Endothelial cell of umbilical vein (primary cell): ENCODE measurements at regions not wholly inside any gene's neighbourhood (a gene's known extent, or its start where the extent isn't known, plus 50 kb on each side); places are given as distances from the start of the nearest gene placed in this dataset.

Experiments used
- BruUV-seq: library from RNA; stranded (reverse); fragments of 400-500 nt; replicated peaks from 2 replicates; lab custom pipeline; 2021; lab: Mats Ljungman, UMichigan
- CTCF ChIA-PET: fragments of 300-600, 350-600 bp; sonication (Branson Sonifier 250); formaldehyde crosslinking; loops from one replicate; lab custom pipeline; 2021; ENCODE audit warnings: antibody characterized with exemption, inconsistent platforms; lab: Charles Lee
- POLR2A ChIA-PET: fragments of 300-600, 350-600 bp; sonication (Branson Sonifier 250); formaldehyde crosslinking; loops from one replicate; lab custom pipeline; 2021; ENCODE audit warnings: antibody characterized with exemption, inconsistent platforms; lab: Charles Lee
- DNase-seq: peaks from one replicate; pipeline ENCODE4 v3.0.0-alpha.2; 2011; ENCODE audit warnings: low read depth, low spot score
- FAIRE-seq: peaks from 2 replicates; lab custom pipeline; 2011; peaks lifted over from hg19 to GRCh38; lab: Jason Lieb, UNC
- H2AFZ ChIP-seq: 2 replicates; pipeline ENCODE4 v1.6.0; 2012; ENCODE audit warnings: low read depth, low read length, control low read depth, inconsistent platforms
- H3K27ac ChIP-seq: 2 replicates; pipeline ENCODE4 v1.5.1; 2011; ENCODE audit warnings: low read depth, mild to moderate bottlenecking, control low read depth, low read length, moderate library complexity; ENCODE audit not compliant: insufficient read depth
- H3K27me3 ChIP-seq, 2 experiments: 2 replicates each; pipeline versions ENCODE4 v1.6.0 to v1.6.1; 2011; ENCODE audit warnings: low read length in 2 of 2, mixed read lengths in 1 of 2; ENCODE audit not compliant: control insufficient read depth in 2 of 2, insufficient read depth in 2 of 2
- H3K36me3 ChIP-seq, 2 experiments: 2 replicates in 1 of 2; 3 replicates in 1 of 2; pipeline ENCODE4 v1.5.1; 2011; ENCODE audit warnings: low read length in 2 of 2, mild to moderate bottlenecking in 1 of 2, moderate library complexity in 1 of 2; ENCODE audit not compliant: control insufficient read depth in 2 of 2, insufficient read depth in 2 of 2; ENCODE audit errors: extremely low read depth in 1 of 2
- H3K4me1 ChIP-seq: 3 replicates; pipeline ENCODE4 v1.5.1; 2011; ENCODE audit warnings: mild to moderate bottlenecking, low read length; ENCODE audit not compliant: control insufficient read depth, insufficient read depth; ENCODE audit errors: extremely low read depth
- H3K4me2 ChIP-seq: 2 replicates; pipeline ENCODE4 v1.6.1; 2011; ENCODE audit warnings: low read length, control low read depth, mixed read lengths; ENCODE audit not compliant: insufficient read depth
- H3K4me3 ChIP-seq, 3 experiments: fragments of 200-600 bp in 1 of 3; sonication (generic), shearing (Covaris generic) in 1 of 3; replicated peaks in 1 of 3; 2 replicates each; pipeline ENCODE4 v1.5.1; 2011 to 2016; ENCODE audit warnings: control low read depth in 3 of 3, low read length in 3 of 3, mild to moderate bottlenecking in 2 of 3, inconsistent platforms in 1 of 3, low read depth in 1 of 3, moderate library complexity in 1 of 3; ENCODE audit not compliant: insufficient read depth in 1 of 3
- H3K79me2 ChIP-seq: 2 replicates; pipeline ENCODE4 v1.6.0; 2012; ENCODE audit warnings: low read length, inconsistent platforms; ENCODE audit not compliant: control insufficient read depth, insufficient read depth
- H3K9ac ChIP-seq: replicated peaks from 2 replicates; pipeline ENCODE3; 2011; ENCODE audit warnings: low read length, control low read depth; ENCODE audit not compliant: insufficient read depth; ENCODE audit errors: extremely low read depth
- H3K9me1 ChIP-seq: replicated peaks from 3 replicates; pipeline ENCODE4 v1.6.0; 2011; ENCODE audit warnings: mild to moderate bottlenecking, low read length; ENCODE audit not compliant: control insufficient read depth, insufficient read depth; ENCODE audit errors: extremely low read depth
- H3K9me3 ChIP-seq: replicated peaks from 2 replicates; pipeline ENCODE4 v1.5.1; 2012; ENCODE audit warnings: low read length, inconsistent platforms; ENCODE audit not compliant: control insufficient read depth, insufficient read depth
- H4K20me1 ChIP-seq: replicated peaks from 2 replicates; pipeline ENCODE3; 2011; ENCODE audit warnings: mild to moderate bottlenecking, low read length; ENCODE audit not compliant: control insufficient read depth, insufficient read depth; ENCODE audit errors: extremely low read depth
- EZH2 ChIP-seq: IDR thresholded peaks from 2 replicates; pipeline ENCODE4 v1.6.1; 2012; ENCODE audit warnings: borderline replicate concordance, low read depth, mild to moderate bottlenecking, moderate library complexity, low read length, inconsistent platforms; ENCODE audit not compliant: severe bottlenecking
- FOS ChIP-seq: IDR thresholded peaks from 2 replicates; pipeline ENCODE4 v1.6.1; 2011; ENCODE audit warnings: mild to moderate bottlenecking, low read length, moderate library complexity, borderline replicate concordance; ENCODE audit not compliant: insufficient read depth
- GATA2 ChIP-seq: IDR thresholded peaks from 2 replicates; pipeline ENCODE4 v1.7.0; 2011; ENCODE audit warnings: low read depth, mild to moderate bottlenecking, moderate library complexity, mixed read lengths, low read length; ENCODE audit not compliant: insufficient read length, insufficient read depth
- JUN ChIP-seq: IDR thresholded peaks from 2 replicates; pipeline ENCODE4 v1.6.1; 2011; ENCODE audit warnings: borderline replicate concordance, low read depth; ENCODE audit not compliant: insufficient read length, insufficient read depth
- MYC ChIP-seq: IDR thresholded peaks from one replicate; pipeline ENCODE4 v1.6.1; 2011; ENCODE audit warnings: mild to moderate bottlenecking, low read depth, low read length
- POLR2A ChIP-seq: IDR thresholded peaks from 2 replicates; pipeline ENCODE4 v1.6.1; 2012; ENCODE audit warnings: low read depth, mild to moderate bottlenecking, control low read depth, low read length
- POLR2AphosphoS5 ChIP-seq: IDR thresholded peaks from 2 replicates; pipeline ENCODE4 v1.6.1; 2012; ENCODE audit warnings: low read depth, mild to moderate bottlenecking, control low read depth, low read length, moderate library complexity; ENCODE audit not compliant: insufficient read depth
- dilution Hi-C: fragments of 300-500 bp; cut with MboI; formaldehyde crosslinking; loops from one replicate; pipeline ENCODE4 v1.15.0; 2019; ENCODE audit warnings: low sequenced_read_pairs; ENCODE audit not compliant: extremely low pct_ligation_motif_present
- intact Hi-C: fragments of 100-400 bp; cut with micrococcal nuclease; formaldehyde crosslinking; loops from one replicate; pipeline ENCODE4 v1.10.0; 2022
- TF ChIP-seq, protein P1 (sequence below): IDR thresholded peaks from 2 replicates; pipeline ENCODE4 v1.6.1; 2011; ENCODE audit not compliant: insufficient read depth, insufficient read length
- TF ChIP-seq, protein P2 (sequence below), 2 donors: IDR thresholded peaks; 1 replicate in 1 of 2; 2 replicates in 1 of 2; pipeline ENCODE4 v1.5.1; 2011; ENCODE audit warnings: low read length in 2 of 2, mild to moderate bottlenecking in 2 of 2, moderate library complexity in 2 of 2, control low read depth in 1 of 2, inconsistent platforms in 1 of 2, low read depth in 1 of 2; ENCODE audit not compliant: insufficient read depth in 1 of 2; ENCODE audit errors: extremely low read depth in 1 of 2

GRCh38 chr13:86098511-86098910 is 299.3 kb upstream of the SLITRK6 start:
- H3K9ac ChIP-seq: no peak overlapping the region
- POLR2A ChIA-PET: no interaction called here
- DNase-seq (no peak), FAIRE-seq (no peak)
- TF ChIP-seq, protein P1, sequence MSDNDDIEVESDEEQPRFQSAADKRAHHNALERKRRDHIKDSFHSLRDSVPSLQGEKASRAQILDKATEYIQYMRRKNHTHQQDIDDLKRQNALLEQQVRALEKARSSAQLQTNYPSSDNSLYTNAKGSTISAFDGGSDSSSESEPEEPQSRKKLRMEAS: no peak
- TF ChIP-seq EZH2 (no peak), MYC (no peak), FOS (no peak), POLR2A (no peak), GATA2 (no peak)
- intact Hi-C loops: no loop called here
- CTCF ChIA-PET: no interaction called here
- no peaks in the 10 kb centered on the region for H4K20me1 ChIP-seq
- no peaks in the 10 kb centered on the region for H3K36me3 ChIP-seq
- dilution Hi-C loops: no loop called here
- H3K4me2 ChIP-seq: no peak overlapping the region
- H3K79me2 ChIP-seq: no peaks in the 10 kb centered on the region
- H3K4me3 ChIP-seq: no peak overlapping the region
- BruUV-seq: no TSS peak
- no peaks in the 10 kb centered on the region for H3K4me1 ChIP-seq
- no peaks in the 10 kb centered on the region for H3K27me3 ChIP-seq
- H3K27ac ChIP-seq: no peak overlapping the region
- no peak overlapping the region for H2AFZ ChIP-seq
- H3K9me1 ChIP-seq: no peaks in the 10 kb centered on the region
- peaks cover 3% of the 10 kb centered on the region for H3K9me3 ChIP-seq

DNA sequence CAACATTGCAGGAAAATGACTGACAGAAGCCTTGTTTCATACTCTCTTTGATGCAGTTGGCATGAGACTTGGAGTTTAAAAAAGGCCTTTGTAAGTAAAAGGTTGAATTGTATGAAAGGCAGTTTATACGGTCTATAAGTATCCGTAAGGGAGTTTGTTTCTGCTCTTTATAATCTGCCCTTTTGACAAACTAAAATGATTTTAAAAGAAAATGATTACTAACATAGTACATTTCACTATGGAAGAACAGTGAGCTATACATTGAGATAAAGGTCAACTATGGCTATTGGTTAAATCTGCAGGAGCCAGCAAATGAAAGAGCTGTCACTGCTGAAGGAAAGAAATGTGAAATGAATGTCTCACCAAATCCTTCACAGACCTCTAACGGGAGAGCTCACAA is 296.1 kb upstream of the SLITRK6 start:
- Histone ChIP-seq H3K9me1 (no peaks in the 10 kb centered on the region), H3K9me3 (peaks cover 4% of the 10 kb centered on the region), H2AFZ (no peak overlapping the region), H4K20me1 (no peaks in the 10 kb centered on the region), H3K27me3 (no peaks in the 10 kb centered on the region), H3K9ac (no peak overlapping the region), H3K36me3 (no peaks in the 10 kb centered on the region), H3K27ac (no peak overlapping the region), H3K79me2 (no peaks in the 10 kb centered on the region), H3K4me1 (no peaks in the 10 kb centered on the region), H3K4me3 (no peak overlapping the region), H3K4me2 (no peak overlapping the region)
- dilution Hi-C loops (no loop called here), intact Hi-C loops (no loop called here)
- ChIA-PET CTCF (no interaction called here), POLR2A (no interaction called here)
- FAIRE-seq (no peak), DNase-seq (no peak)
- TF ChIP-seq GATA2: no peak
- no peak for TF ChIP-seq FOS
- no peak for TF ChIP-seq JUN
- TF ChIP-seq, protein P2, sequence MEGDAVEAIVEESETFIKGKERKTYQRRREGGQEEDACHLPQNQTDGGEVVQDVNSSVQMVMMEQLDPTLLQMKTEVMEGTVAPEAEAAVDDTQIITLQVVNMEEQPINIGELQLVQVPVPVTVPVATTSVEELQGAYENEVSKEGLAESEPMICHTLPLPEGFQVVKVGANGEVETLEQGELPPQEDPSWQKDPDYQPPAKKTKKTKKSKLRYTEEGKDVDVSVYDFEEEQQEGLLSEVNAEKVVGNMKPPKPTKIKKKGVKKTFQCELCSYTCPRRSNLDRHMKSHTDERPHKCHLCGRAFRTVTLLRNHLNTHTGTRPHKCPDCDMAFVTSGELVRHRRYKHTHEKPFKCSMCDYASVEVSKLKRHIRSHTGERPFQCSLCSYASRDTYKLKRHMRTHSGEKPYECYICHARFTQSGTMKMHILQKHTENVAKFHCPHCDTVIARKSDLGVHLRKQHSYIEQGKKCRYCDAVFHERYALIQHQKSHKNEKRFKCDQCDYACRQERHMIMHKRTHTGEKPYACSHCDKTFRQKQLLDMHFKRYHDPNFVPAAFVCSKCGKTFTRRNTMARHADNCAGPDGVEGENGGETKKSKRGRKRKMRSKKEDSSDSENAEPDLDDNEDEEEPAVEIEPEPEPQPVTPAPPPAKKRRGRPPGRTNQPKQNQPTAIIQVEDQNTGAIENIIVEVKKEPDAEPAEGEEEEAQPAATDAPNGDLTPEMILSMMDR (IDR thresholded peaks at IDR 0.05; ENCODE audit: extremely low read depth in 1 of 2, insufficient read depth in 1 of 2, low read depth in 1 of 2, low read length in 2 of 2): no peak
- TF ChIP-seq, protein P1: no peak
- TF ChIP-seq EZH2: no peak
- no peak for TF ChIP-seq MYC
- no peak for TF ChIP-seq POLR2AphosphoS5
- no peak for TF ChIP-seq POLR2A
- no TSS peak for BruUV-seq
